LHCN-M2 (cell line): ENCODE measurements at regions not wholly inside any gene's neighbourhood (a gene's known extent, or its start where the extent isn't known, plus 50 kb on each side); places are given as distances from the start of the nearest gene placed in this dataset.

Source experiments
- DNase-seq: peaks from one replicate; pipeline ENCODE4 v3.0.0-alpha.2; 2012; ENCODE audit warnings: low read depth

- no peak for DNase-seq
Observed at GRCh38 chr2:100627330-100628300, 64.8 kb downstream of the PDCL3 start.

GRCh38 chr2:100628506-100628905 lies 65.7 kb downstream of the PDCL3 start:
- no peak for DNase-seq

GRCh38 chr2:100629309-100629708 lies 66.5 kb downstream of the PDCL3 start:
- no peak for DNase-seq

GRCh38 chr2:100630473-100630977 lies 67.7 kb downstream of the PDCL3 start:
- no peak for DNase-seq

- DNase-seq = no peak
Observed at GRCh38 chr2:100632037-100632436, 69.2 kb downstream of the PDCL3 start.

GRCh38 chr2:100632759-100633158 lies 70.0 kb downstream of the PDCL3 start:
- no peak for DNase-seq

GRCh38 chr2:100639588-100640390 lies 77.0 kb downstream of the PDCL3 start:
- no peak for DNase-seq

- no peak for DNase-seq
Observed at GRCh38 chr2:100640431-100641124, 77.8 kb downstream of the PDCL3 start.

GRCh38 chr2:100641125-100641435 lies 78.3 kb downstream of the PDCL3 start:
- no peak for DNase-seq

GRCh38 chr2:100642425-100642824 lies 79.6 kb downstream of the PDCL3 start:
- DNase-seq = no peak

GRCh38 chr2:100643467-100643866 lies 80.7 kb downstream of the PDCL3 start:
- DNase-seq = no peak

GRCh38 chr2:100643906-100644501 lies 81.2 kb downstream of the PDCL3 start:
- DNase-seq = no peak

GRCh38 chr2:100645695-100646429 lies 83.1 kb downstream of the PDCL3 start:
- no peak for DNase-seq

- no peak for DNase-seq
Observed at GRCh38 chr2:100647709-100648108, 84.9 kb downstream of the PDCL3 start.

- DNase-seq = no peak
Observed at GRCh38 chr2:100650151-100650550, 87.4 kb downstream of the PDCL3 start.

GRCh38 chr2:100653449-100654035 lies 90.7 kb downstream of the PDCL3 start:
- DNase-seq = no peak

GRCh38 chr2:100654611-100655010 lies 91.8 kb downstream of the PDCL3 start:
- no peak for DNase-seq

GRCh38 chr2:100655446-100655845 lies 92.7 kb downstream of the PDCL3 start:
- DNase-seq = no peak

GRCh38 chr2:100655936-100656534 lies 93.2 kb downstream of the PDCL3 start:
- no peak for DNase-seq

- DNase-seq = no peak
Observed at GRCh38 chr2:100658017-100658416, 95.2 kb downstream of the PDCL3 start.
